HG03135 (cell line): ENCODE measurements at regions not wholly inside any gene's neighbourhood (a gene's known extent, or its start where the extent isn't known, plus 50 kb on each side); places are given as distances from the start of the nearest gene placed in this dataset.

ENCODE experiments used
- ATAC-seq: cut with Tn5 transposase; IDR thresholded peaks from one replicate; pipeline ENCODE4 v1.9.1; 2021; ENCODE audit warnings: mild to moderate bottlenecking, moderate library complexity; ENCODE audit not compliant: unreplicated experiment

GRCh38 chr12:59252731-59253130, 332.4 kb upstream of the LRIG3 start:
- ATAC-seq, result no peak

GRCh38 chr12:59250766-59251165, 330.5 kb upstream of the LRIG3 start:
- ATAC-seq, result no peak

- no peak for ATAC-seq
Measured at GRCh38 chr12:59240048-59240447, 319.7 kb upstream of the LRIG3 start.

- ATAC-seq, result no peak
Measured at GRCh38 chr12:59234391-59234790, 314.1 kb upstream of the LRIG3 start.

- no peak for ATAC-seq
Measured at GRCh38 chr12:59230334-59230733, 310.0 kb upstream of the LRIG3 start.

GRCh38 chr12:59219148-59219547, 298.8 kb upstream of the LRIG3 start:
- no peak for ATAC-seq

GRCh38 chr12:59196989-59197388, 276.7 kb upstream of the LRIG3 start:
- no peak for ATAC-seq

- no peak for ATAC-seq
Measured at GRCh38 chr12:59194794-59195193, 274.5 kb upstream of the LRIG3 start.

- ATAC-seq, result no peak
Measured at GRCh38 chr12:59193476-59194050, 273.3 kb upstream of the LRIG3 start.

GRCh38 chr12:59191372-59191771, 271.1 kb upstream of the LRIG3 start:
- ATAC-seq, result no peak

- ATAC-seq, result no peak
Measured at GRCh38 chr12:59186451-59186850, 266.1 kb upstream of the LRIG3 start.

GRCh38 chr12:59185295-59185694, 265.0 kb upstream of the LRIG3 start:
- ATAC-seq, result no peak

- ATAC-seq, result no peak
Measured at GRCh38 chr12:59182658-59183455, 262.6 kb upstream of the LRIG3 start.

GRCh38 chr12:59182191-59182590, 261.9 kb upstream of the LRIG3 start:
- no peak for ATAC-seq

- no peak for ATAC-seq
Measured at GRCh38 chr12:59181196-59181777, 261.0 kb upstream of the LRIG3 start.

- no peak for ATAC-seq
Measured at GRCh38 chr12:59179231-59179630, 258.9 kb upstream of the LRIG3 start.

- no peak for ATAC-seq
Measured at GRCh38 chr12:59173695-59174094, 253.4 kb upstream of the LRIG3 start.

GRCh38 chr12:59168647-59169046, 248.3 kb upstream of the LRIG3 start:
- ATAC-seq, result no peak

GRCh38 chr12:59166457-59166856, 246.2 kb upstream of the LRIG3 start:
- ATAC-seq, result no peak

- ATAC-seq, result no peak
Measured at GRCh38 chr12:59164991-59165718, 244.9 kb upstream of the LRIG3 start.

GRCh38 chr12:59164226-59164625, 243.9 kb upstream of the LRIG3 start:
- no peak for ATAC-seq

- ATAC-seq, result no peak
Measured at GRCh38 chr12:59158681-59159080, 238.4 kb upstream of the LRIG3 start.
